Naive thymus-derived CD4-positive, alpha-beta T cell (primary cell): ENCODE measurements at regions not wholly inside any gene's neighbourhood (a gene's known extent, or its start where the extent isn't known, plus 50 kb on each side); places are given as distances from the start of the nearest gene placed in this dataset.
"Not testable (repeated sequence)": the region's sequence is repeated elsewhere in the genome, so short reads cannot be mapped to it uniquely, and the experiment has no call there.

Experiments used
- ATAC-seq: fragments of 150-1000 bp; cut with Tn5 transposase; 2 replicates; pipeline ENCODE4 v1.10.0; 2021; ENCODE audit warnings: mild to moderate bottlenecking, moderate library complexity
- CTCF ChIA-PET: fragments of 350-600 bp; sonication (Branson Sonifier 250); formaldehyde crosslinking; loops from one replicate; lab custom pipeline; 2021; ENCODE audit warnings: antibody characterized with exemption; lab: Charles Lee
- POLR2A ChIA-PET: fragments of 350-600 bp; sonication (Branson Sonifier 250); formaldehyde crosslinking; loops from one replicate; lab custom pipeline; 2021; ENCODE audit warnings: antibody characterized with exemption, inconsistent platforms; lab: Charles Lee
- DNase-seq, 9 donors: peaks; one replicate each; pipeline versions ENCODE4 v3.0.0 to v3.0.0-alpha.2; 2020 to 2022; ENCODE audit warnings: mixed read lengths in 1 of 9
- H3K27ac ChIP-seq: one replicate; pipeline ENCODE4 v1.7.0; 2013; ENCODE audit warnings: mild to moderate bottlenecking, low read depth, low read length, moderate library complexity
- H3K27me3 ChIP-seq, 2 donors: one replicate each; pipeline ENCODE4 v1.7.0; 2013; ENCODE audit warnings: low read length in 2 of 2, mild to moderate bottlenecking in 2 of 2, moderate library complexity in 2 of 2; ENCODE audit not compliant: control insufficient read depth in 2 of 2, insufficient read depth in 2 of 2
- H3K36me3 ChIP-seq, 3 experiments: 1 replicate in 2 of 3; 2 replicates in 1 of 3; pipeline ENCODE4 v1.7.0; 2013; ENCODE audit warnings: low read length in 3 of 3, mild to moderate bottlenecking in 3 of 3, moderate library complexity in 1 of 3; ENCODE audit not compliant: insufficient read depth in 3 of 3, control insufficient read depth in 2 of 3
- H3K4me1 ChIP-seq, 2 donors: one replicate each; pipeline ENCODE4 v1.7.0; 2013; ENCODE audit warnings: low read length in 2 of 2, mild to moderate bottlenecking in 2 of 2, moderate library complexity in 1 of 2; ENCODE audit not compliant: control insufficient read depth in 2 of 2, insufficient read depth in 2 of 2
- H3K4me3 ChIP-seq: 2 replicates; pipeline ENCODE4 v1.7.0; 2013; ENCODE audit warnings: mild to moderate bottlenecking, low read length
- H3K9me3 ChIP-seq, 3 experiments: 1 replicate in 2 of 3; 2 replicates in 1 of 3; pipeline ENCODE4 v1.7.0; 2013; ENCODE audit warnings: low read length in 3 of 3; ENCODE audit not compliant: control insufficient read depth in 2 of 3
- H3K27ac Mint-ChIP-seq, 9 donors: one replicate each; pipeline ENCODE4 v1.8.0; 2020 to 2022; ENCODE audit warnings: mixed read lengths in 9 of 9, mild to moderate bottlenecking in 8 of 9, moderate library complexity in 5 of 9, inconsistent platforms in 2 of 9
- H3K27me3 Mint-ChIP-seq, 5 donors: one replicate each; pipeline ENCODE4 v1.8.0; 2021 to 2022; ENCODE audit warnings: mixed read lengths in 5 of 5, mild to moderate bottlenecking in 1 of 5
- H3K36me3 Mint-ChIP-seq, 5 donors: one replicate each; pipeline ENCODE4 v1.8.0; 2020 to 2022; ENCODE audit warnings: mixed read lengths in 5 of 5, mild to moderate bottlenecking in 3 of 5, inconsistent platforms in 1 of 5
- H3K4me1 Mint-ChIP-seq, 7 donors: one replicate each; pipeline ENCODE4 v1.8.0; 2020 to 2022; ENCODE audit warnings: mixed read lengths in 7 of 7, mild to moderate bottlenecking in 3 of 7, inconsistent platforms in 1 of 7
- H3K4me3 Mint-ChIP-seq, 10 donors: one replicate each; pipeline ENCODE4 v1.8.0; 2020 to 2022; ENCODE audit warnings: mild to moderate bottlenecking in 10 of 10, mixed read lengths in 10 of 10, moderate library complexity in 6 of 10, inconsistent platforms in 2 of 10
- H3K9me3 Mint-ChIP-seq, 11 donors: one replicate each; pipeline ENCODE4 v1.8.0; 2020 to 2022; ENCODE audit warnings: mixed read lengths in 11 of 11, mild to moderate bottlenecking in 4 of 11, inconsistent platforms in 1 of 11, moderate library complexity in 1 of 11
- intact Hi-C, 2 donors: fragments of 100-400 bp; cut with micrococcal nuclease; formaldehyde crosslinking; loops; one replicate each; pipeline ENCODE4 v1.15.1; 2023

DNA sequence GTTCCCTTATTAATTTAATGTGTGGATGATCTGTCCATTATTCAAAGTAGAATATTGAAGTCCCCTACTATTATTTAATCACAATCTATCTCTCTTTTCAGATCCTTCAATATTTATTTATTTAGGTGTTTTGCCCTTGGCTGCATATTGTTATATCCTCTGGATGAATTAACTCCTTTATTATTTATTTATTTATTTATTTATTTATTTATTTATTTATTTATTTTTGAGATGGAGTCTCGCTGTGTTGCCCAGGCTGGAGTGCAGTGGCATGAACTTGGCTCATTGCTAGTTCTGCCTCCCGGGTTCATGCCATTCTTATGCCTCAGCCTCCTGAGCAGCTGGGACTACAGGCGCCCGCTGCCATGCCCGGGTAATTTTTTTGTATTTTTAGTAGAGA lies 776.6 kb upstream of the NXPH2 start:
- peaks cover 5 to 39% (median 17%) of the 10 kb centered on the region in 11 donors for H3K9me3 Mint-ChIP-seq
- DNase-seq = no peak
- no peaks in the 10 kb centered on the region for H3K36me3 Mint-ChIP-seq
- no peaks in the 10 kb centered on the region for H3K4me1 Mint-ChIP-seq
- Histone ChIP-seq H3K9me3 (no peaks in the 10 kb centered on the region), H3K36me3 (no peaks in the 10 kb centered on the region), H3K27me3 (no peaks in the 10 kb centered on the region), H3K4me3 (no peak overlapping the region), H3K4me1 (no peaks in the 10 kb centered on the region), H3K27ac (no peak overlapping the region)
- no peaks in the 10 kb centered on the region for H3K27me3 Mint-ChIP-seq
- H3K4me3 Mint-ChIP-seq = no peak overlapping the region
- no peak overlapping the region for H3K27ac Mint-ChIP-seq
- no peak for ATAC-seq
- ChIA-PET POLR2A (no interaction called here), CTCF (no interaction called here)
- intact Hi-C loops = no loop called here

- CTCF ChIA-PET = no interaction called here
- Histone ChIP-seq H3K27ac (no peak overlapping the region), H3K36me3 (no peaks in the 10 kb centered on the region), H3K9me3 (no peaks in the 10 kb centered on the region), H3K27me3 (no peaks in the 10 kb centered on the region), H3K4me1 (no peaks in the 10 kb centered on the region), H3K4me3 (no peak overlapping the region)
- DNase-seq = no peak
- no peak for ATAC-seq
- H3K27me3 Mint-ChIP-seq = no peaks in the 10 kb centered on the region
- no peaks in the 10 kb centered on the region for H3K4me1 Mint-ChIP-seq
- H3K36me3 Mint-ChIP-seq = no peaks in the 10 kb centered on the region
- intact Hi-C loops = no loop called here
- H3K27ac Mint-ChIP-seq = no peak overlapping the region
- peaks cover 0 to 25% (median 12%) of the 10 kb centered on the region in 11 donors for H3K9me3 Mint-ChIP-seq
- no peak overlapping the region for H3K4me3 Mint-ChIP-seq
- POLR2A ChIA-PET = no interaction called here
Measured at GRCh38 chr2:139550873-139551272, 770.7 kb upstream of the NXPH2 start.

DNA sequence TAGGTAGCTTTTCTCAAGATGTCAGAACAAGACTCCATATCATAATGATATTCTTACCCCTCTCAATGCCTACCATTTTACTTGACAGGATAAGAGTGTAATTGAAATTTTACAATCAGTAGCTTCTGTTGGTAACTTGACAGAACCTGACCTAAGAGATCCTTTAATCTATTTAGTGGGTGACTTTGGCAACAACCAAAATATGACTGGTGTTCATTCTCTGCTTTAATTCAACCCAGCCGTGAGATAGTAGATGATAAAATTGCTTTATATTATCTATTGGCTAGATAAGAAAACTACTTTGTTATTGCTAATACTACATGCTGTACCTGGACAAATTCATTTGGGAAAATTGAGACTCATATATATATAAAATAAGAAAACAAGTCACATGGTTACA lies 770.2 kb upstream of the NXPH2 start:
- no peak overlapping the region for H3K27ac Mint-ChIP-seq
- no peaks in the 10 kb centered on the region for H3K27me3 Mint-ChIP-seq
- CTCF ChIA-PET = no interaction called here
- H3K9me3 Mint-ChIP-seq = peaks cover 0 to 22% (median 11%) of the 10 kb centered on the region in 11 donors
- POLR2A ChIA-PET = no interaction called here
- Histone ChIP-seq H3K4me1 (no peaks in the 10 kb centered on the region), H3K36me3 (no peaks in the 10 kb centered on the region), H3K9me3 (no peaks in the 10 kb centered on the region), H3K27ac (no peak overlapping the region), H3K27me3 (no peaks in the 10 kb centered on the region), H3K4me3 (no peak overlapping the region)
- no peak overlapping the region for H3K4me3 Mint-ChIP-seq
- H3K4me1 Mint-ChIP-seq = no peaks in the 10 kb centered on the region
- no peak for ATAC-seq
- intact Hi-C loops = no loop called here
- DNase-seq = no peak
- no peaks in the 10 kb centered on the region for H3K36me3 Mint-ChIP-seq

DNA sequence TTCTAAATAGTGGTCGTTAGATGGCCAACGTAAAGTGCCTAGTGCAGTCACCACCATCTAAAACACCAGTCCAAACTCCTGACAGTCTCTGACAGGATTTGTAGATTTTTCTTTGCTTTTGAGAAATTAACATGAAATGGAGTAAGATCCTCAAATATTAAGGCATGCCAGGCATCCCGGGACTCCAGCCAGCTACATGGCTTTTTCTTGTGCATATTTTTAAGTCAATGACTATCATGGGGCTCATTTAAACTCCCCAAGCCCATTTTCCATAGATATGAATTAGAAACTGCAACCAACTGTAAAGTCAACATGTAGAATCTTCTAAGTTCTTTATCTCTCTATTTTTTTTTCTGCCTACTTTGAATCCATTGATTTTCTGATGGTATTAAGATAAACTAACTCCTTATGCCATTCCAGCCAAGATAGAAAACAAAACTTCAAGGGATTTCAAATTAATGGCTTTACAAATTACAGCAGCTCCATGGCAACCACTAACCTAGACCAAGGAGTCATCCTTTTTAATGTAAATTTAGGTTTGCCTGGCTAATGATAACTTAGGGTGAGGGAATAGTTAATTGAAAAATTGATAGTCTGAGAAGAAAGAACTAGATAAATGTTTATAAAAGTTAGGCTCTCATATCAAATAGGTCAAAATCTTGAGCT lies 764.1 kb upstream of the NXPH2 start:
- no peak for ATAC-seq

DNA sequence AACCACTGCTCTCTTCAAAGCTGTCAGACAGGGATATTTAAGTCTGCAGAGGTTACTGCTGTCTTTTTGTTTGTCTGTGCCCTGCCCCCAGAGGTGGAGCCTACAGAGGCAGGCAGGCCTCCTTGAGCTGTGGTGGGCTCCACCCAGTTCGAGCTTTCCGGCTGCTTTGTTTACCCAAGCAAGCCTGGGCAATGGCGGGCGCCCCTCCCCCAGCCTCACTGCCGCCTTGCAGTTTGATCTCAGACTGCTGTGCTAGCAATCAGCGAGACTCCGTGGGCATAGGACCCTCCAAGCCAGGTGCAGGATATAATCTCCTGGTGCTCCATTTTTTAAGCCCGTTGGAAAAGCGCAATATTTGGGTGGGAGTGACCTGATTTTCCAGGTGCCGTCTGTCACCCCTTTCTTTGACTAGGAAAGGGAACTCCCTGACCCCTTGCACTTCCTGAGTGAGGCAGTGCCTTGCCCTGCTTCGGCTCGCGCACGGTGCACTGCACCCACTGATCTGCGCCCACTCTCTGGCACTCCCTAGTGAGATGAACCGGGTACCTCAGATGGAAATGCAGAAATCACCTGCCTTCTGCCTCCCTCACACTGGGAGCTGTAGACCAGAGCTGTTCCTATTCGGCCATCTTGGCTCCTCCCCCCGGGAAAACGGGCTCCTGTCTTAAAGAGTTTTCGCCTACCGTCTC lies 758.3 kb upstream of the NXPH2 start:
- H3K27me3 Mint-ChIP-seq, H3K27me3 ChIP-seq, ATAC-seq, H3K9me3 ChIP-seq, H3K4me3 Mint-ChIP-seq, H3K27ac Mint-ChIP-seq, H3K36me3 Mint-ChIP-seq, intact Hi-C loops, H3K27ac ChIP-seq, H3K4me3 ChIP-seq, DNase-seq, H3K36me3 ChIP-seq, H3K4me1 Mint-ChIP-seq, POLR2A ChIA-PET, CTCF ChIA-PET, H3K4me1 ChIP-seq: not testable (repeated sequence)
- peaks cover 0 to 25% (median 12%) of the 10 kb centered on the region in 11 donors for H3K9me3 Mint-ChIP-seq

More for the DNA sequence above, 764.1 kb upstream of the NXPH2 start:
- Histone ChIP-seq H3K9me3 (no peaks in the 10 kb centered on the region), H3K4me1 (no peaks in the 10 kb centered on the region), H3K27ac (no peak overlapping the region), H3K36me3 (no peaks in the 10 kb centered on the region), H3K27me3 (no peaks in the 10 kb centered on the region), H3K4me3 (no peak overlapping the region)
- Mint-ChIP-seq H3K27me3 (no peaks in the 10 kb centered on the region), H3K36me3 (no peaks in the 10 kb centered on the region), H3K4me1 (no peaks in the 10 kb centered on the region), H3K27ac (no peak overlapping the region), H3K4me3 (no peak overlapping the region), H3K9me3 (peaks cover 0 to 29% (median 14%) of the 10 kb centered on the region in 11 donors)
- ChIA-PET CTCF (no interaction called here), POLR2A (no interaction called here)
- no peak for DNase-seq
- intact Hi-C loops = no loop called here

- DNase-seq (no peak), ATAC-seq (no peak)
- H3K4me1 ChIP-seq = no peaks in the 10 kb centered on the region
- intact Hi-C loops = no loop called here
- POLR2A ChIA-PET = no interaction called here
- no peaks in the 10 kb centered on the region for H3K27me3 Mint-ChIP-seq
- H3K36me3 ChIP-seq = no peaks in the 10 kb centered on the region
- CTCF ChIA-PET = no interaction called here
- no peaks in the 10 kb centered on the region for H3K36me3 Mint-ChIP-seq
- H3K9me3 Mint-ChIP-seq = peaks cover 0 to 16% (median 5%) of the 10 kb centered on the region in 11 donors
- no peak overlapping the region for H3K27ac ChIP-seq
- no peak overlapping the region for H3K27ac Mint-ChIP-seq
- no peak overlapping the region for H3K4me3 ChIP-seq
- no peak overlapping the region for H3K4me3 Mint-ChIP-seq
- no peaks in the 10 kb centered on the region for H3K4me1 Mint-ChIP-seq
- H3K27me3 ChIP-seq = no peaks in the 10 kb centered on the region
- H3K9me3 ChIP-seq = no peaks in the 10 kb centered on the region
Measured at GRCh38 chr2:139529080-139529479, 748.9 kb upstream of the NXPH2 start.

- POLR2A ChIA-PET = no interaction called here
- ATAC-seq = no peak
- intact Hi-C loops = no loop called here
Measured at GRCh38 chr2:139526781-139527180, 746.6 kb upstream of the NXPH2 start.

More at GRCh38 chr2:139526781-139527180, 746.6 kb upstream of the NXPH2 start:
- Histone ChIP-seq H3K4me1 (no peaks in the 10 kb centered on the region), H3K36me3 (no peaks in the 10 kb centered on the region), H3K27me3 (no peaks in the 10 kb centered on the region), H3K4me3 (no peak overlapping the region), H3K27ac (no peak overlapping the region), H3K9me3 (no peaks in the 10 kb centered on the region)
- no peak for DNase-seq
- Mint-ChIP-seq H3K4me1 (no peaks in the 10 kb centered on the region), H3K27ac (no peak overlapping the region), H3K9me3 (peaks cover 2 to 21% (median 7%) of the 10 kb centered on the region in 11 donors), H3K27me3 (no peaks in the 10 kb centered on the region), H3K4me3 (no peak overlapping the region), H3K36me3 (no peaks in the 10 kb centered on the region)
- CTCF ChIA-PET = no interaction called here
